Activated naive CD4-positive, alpha-beta T cell treated with anti-CD3 and anti-CD28 coated beads, Interleukin-2, amount 10 ng/mL, durations not matched to agents 7 days and 5 days (primary cell): ENCODE measurements at regions not wholly inside any gene's neighbourhood (a gene's known extent, or its start where the extent isn't known, plus 50 kb on each side); places are given as distances from the start of the nearest gene placed in this dataset.

Source experiments
- CTCF ChIA-PET: fragments of 350-600 bp; sonication (Branson Sonifier 250); formaldehyde crosslinking; loops from one replicate; lab custom pipeline; 2021; ENCODE audit warnings: antibody characterized with exemption; lab: Charles Lee
- DNase-seq: peaks from one replicate; pipeline ENCODE4 v3.0.0-alpha.2; 2020
- H3K27ac Mint-ChIP-seq: one replicate; pipeline ENCODE4 v1.8.0; 2021; ENCODE audit warnings: mild to moderate bottlenecking, moderate library complexity, mixed read lengths
- H3K27me3 Mint-ChIP-seq: one replicate; pipeline ENCODE4 v1.8.0; 2021; ENCODE audit warnings: mild to moderate bottlenecking, mixed read lengths
- H3K36me3 Mint-ChIP-seq: one replicate; pipeline ENCODE4 v1.8.0; 2021; ENCODE audit warnings: mixed read lengths
- H3K4me1 Mint-ChIP-seq: one replicate; pipeline ENCODE4 v1.8.0; 2021; ENCODE audit warnings: mixed read lengths
- H3K4me3 Mint-ChIP-seq: one replicate; pipeline ENCODE4 v1.8.0; 2021; ENCODE audit warnings: mild to moderate bottlenecking, moderate library complexity, mixed read lengths
- H3K9me3 Mint-ChIP-seq: one replicate; pipeline ENCODE4 v1.8.0; 2021; ENCODE audit warnings: mixed read lengths

GRCh38 chr1:82700476-82700875 is 899.7 kb downstream of the ADGRL2 start:
- CTCF ChIA-PET, result no interaction called here
- no peak overlapping the region for H3K27ac Mint-ChIP-seq
- no peak overlapping the region for H3K4me3 Mint-ChIP-seq
- H3K9me3 Mint-ChIP-seq, result no peaks in the 10 kb centered on the region
- H3K27me3 Mint-ChIP-seq, result no peaks in the 10 kb centered on the region
- DNase-seq, result no peak
- H3K36me3 Mint-ChIP-seq, result no peaks in the 10 kb centered on the region
- H3K4me1 Mint-ChIP-seq, result no peaks in the 10 kb centered on the region

GRCh38 chr1:82697965-82698364 is 897.2 kb downstream of the ADGRL2 start:
- Mint-ChIP-seq H3K27me3 (no peaks in the 10 kb centered on the region), H3K27ac (no peak overlapping the region), H3K4me1 (no peaks in the 10 kb centered on the region), H3K9me3 (no peaks in the 10 kb centered on the region), H3K36me3 (no peaks in the 10 kb centered on the region), H3K4me3 (no peak overlapping the region)
- DNase-seq, result no peak
- CTCF ChIA-PET, result no interaction called here

- Mint-ChIP-seq H3K4me3 (no peak overlapping the region), H3K9me3 (no peaks in the 10 kb centered on the region), H3K27me3 (no peaks in the 10 kb centered on the region), H3K27ac (no peak overlapping the region), H3K4me1 (no peaks in the 10 kb centered on the region), H3K36me3 (no peaks in the 10 kb centered on the region)
- no peak for DNase-seq
- CTCF ChIA-PET, result no interaction called here
These were observed 894.7 kb downstream of the ADGRL2 start for GRCh38 chr1:82695443-82695842.

GRCh38 chr1:82690411-82690810 is 889.7 kb downstream of the ADGRL2 start:
- no peaks in the 10 kb centered on the region for H3K4me1 Mint-ChIP-seq
- CTCF ChIA-PET, result no interaction called here
- H3K36me3 Mint-ChIP-seq, result no peaks in the 10 kb centered on the region
- H3K27me3 Mint-ChIP-seq, result no peaks in the 10 kb centered on the region
- peaks cover 15% of the 10 kb centered on the region for H3K9me3 Mint-ChIP-seq
- H3K27ac Mint-ChIP-seq, result no peak overlapping the region
- H3K4me3 Mint-ChIP-seq, result no peak overlapping the region
- DNase-seq, result no peak

GRCh38 chr1:82689217-82689616 is 888.5 kb downstream of the ADGRL2 start:
- DNase-seq, result no peak
- H3K4me1 Mint-ChIP-seq, result no peaks in the 10 kb centered on the region

GRCh38 chr1:82686774-82687173 is 886.0 kb downstream of the ADGRL2 start:
- no peaks in the 10 kb centered on the region for H3K4me1 Mint-ChIP-seq
- peaks cover 15% of the 10 kb centered on the region for H3K9me3 Mint-ChIP-seq
- CTCF ChIA-PET, result no interaction called here
- H3K36me3 Mint-ChIP-seq, result no peaks in the 10 kb centered on the region
- H3K27ac Mint-ChIP-seq, result no peak overlapping the region
- no peak overlapping the region for H3K4me3 Mint-ChIP-seq
- H3K27me3 Mint-ChIP-seq, result no peaks in the 10 kb centered on the region
- DNase-seq, result no peak

More at GRCh38 chr1:82689217-82689616, 888.5 kb downstream of the ADGRL2 start:
- no peaks in the 10 kb centered on the region for H3K27me3 Mint-ChIP-seq
- no peaks in the 10 kb centered on the region for H3K36me3 Mint-ChIP-seq
- peaks cover 15% of the 10 kb centered on the region for H3K9me3 Mint-ChIP-seq
- CTCF ChIA-PET, result no interaction called here
- no peak overlapping the region for H3K4me3 Mint-ChIP-seq
- H3K27ac Mint-ChIP-seq, result no peak overlapping the region

- Mint-ChIP-seq H3K4me1 (no peaks in the 10 kb centered on the region), H3K27me3 (no peaks in the 10 kb centered on the region), H3K36me3 (no peaks in the 10 kb centered on the region), H3K4me3 (no peak overlapping the region), H3K9me3 (no peaks in the 10 kb centered on the region), H3K27ac (no peak overlapping the region)
- DNase-seq, result no peak
- CTCF ChIA-PET, result no interaction called here
These were observed 846.2 kb downstream of the ADGRL2 start for GRCh38 chr1:82646888-82647287.

GRCh38 chr1:82646336-82646735 is 845.6 kb downstream of the ADGRL2 start:
- Mint-ChIP-seq H3K36me3 (no peaks in the 10 kb centered on the region), H3K9me3 (no peaks in the 10 kb centered on the region), H3K4me1 (no peaks in the 10 kb centered on the region), H3K4me3 (no peak overlapping the region), H3K27me3 (no peaks in the 10 kb centered on the region), H3K27ac (no peak overlapping the region)
- DNase-seq, result no peak
- CTCF ChIA-PET, result interaction anchor here (0.7 kb wide), 1 partner anchor 18 kb away, joined by 3 read pairs; no protein-coding TSS in a partner anchor

- Mint-ChIP-seq H3K27ac (no peak overlapping the region), H3K4me1 (no peaks in the 10 kb centered on the region), H3K9me3 (no peaks in the 10 kb centered on the region), H3K27me3 (no peaks in the 10 kb centered on the region), H3K36me3 (no peaks in the 10 kb centered on the region), H3K4me3 (no peak overlapping the region)
- CTCF ChIA-PET, result no interaction called here
- DNase-seq, result no peak
These were observed 843.6 kb downstream of the ADGRL2 start for GRCh38 chr1:82644186-82644915.

- no peaks in the 10 kb centered on the region for H3K27me3 Mint-ChIP-seq
- CTCF ChIA-PET, result no interaction called here
- H3K9me3 Mint-ChIP-seq, result no peaks in the 10 kb centered on the region
- no peaks in the 10 kb centered on the region for H3K36me3 Mint-ChIP-seq
- no peak overlapping the region for H3K27ac Mint-ChIP-seq
- H3K4me1 Mint-ChIP-seq, result no peaks in the 10 kb centered on the region
- H3K4me3 Mint-ChIP-seq, result no peak overlapping the region
- DNase-seq, result no peak
These were observed 839.6 kb downstream of the ADGRL2 start for GRCh38 chr1:82640352-82640751.

- H3K4me3 Mint-ChIP-seq, result no peak overlapping the region
- H3K27me3 Mint-ChIP-seq, result no peaks in the 10 kb centered on the region
- no peak overlapping the region for H3K27ac Mint-ChIP-seq
- no peak for DNase-seq
- H3K9me3 Mint-ChIP-seq, result no peaks in the 10 kb centered on the region
- H3K36me3 Mint-ChIP-seq, result no peaks in the 10 kb centered on the region
- CTCF ChIA-PET, result no interaction called here
- no peaks in the 10 kb centered on the region for H3K4me1 Mint-ChIP-seq
These were observed 833.5 kb downstream of the ADGRL2 start for GRCh38 chr1:82634266-82634665.

- Mint-ChIP-seq H3K36me3 (no peaks in the 10 kb centered on the region), H3K27ac (no peak overlapping the region), H3K4me3 (no peak overlapping the region), H3K27me3 (no peaks in the 10 kb centered on the region), H3K4me1 (no peaks in the 10 kb centered on the region), H3K9me3 (no peaks in the 10 kb centered on the region)
- CTCF ChIA-PET, result no interaction called here
- DNase-seq, result no peak
These were observed 831.4 kb downstream of the ADGRL2 start for GRCh38 chr1:82632155-82632554.

GRCh38 chr1:82628887-82629286 is 828.2 kb downstream of the ADGRL2 start:
- no peak overlapping the region for H3K27ac Mint-ChIP-seq
- H3K36me3 Mint-ChIP-seq, result no peaks in the 10 kb centered on the region
- peaks cover 2% of the 10 kb centered on the region for H3K9me3 Mint-ChIP-seq
- H3K27me3 Mint-ChIP-seq, result no peaks in the 10 kb centered on the region
- H3K4me3 Mint-ChIP-seq, result no peak overlapping the region
- H3K4me1 Mint-ChIP-seq, result no peaks in the 10 kb centered on the region
- no peak for DNase-seq
- CTCF ChIA-PET, result no interaction called here

GRCh38 chr1:82625537-82625936 is 824.8 kb downstream of the ADGRL2 start:
- no peak for DNase-seq
- no peaks in the 10 kb centered on the region for H3K27me3 Mint-ChIP-seq

GRCh38 chr1:82621076-82621475 is 820.3 kb downstream of the ADGRL2 start:
- no peak overlapping the region for H3K4me3 Mint-ChIP-seq
- H3K9me3 Mint-ChIP-seq, result peaks cover 5% of the 10 kb centered on the region
- no peaks in the 10 kb centered on the region for H3K36me3 Mint-ChIP-seq
- H3K27ac Mint-ChIP-seq, result no peak overlapping the region
- DNase-seq, result no peak
- CTCF ChIA-PET, result no interaction called here
- H3K4me1 Mint-ChIP-seq, result no peaks in the 10 kb centered on the region
- H3K27me3 Mint-ChIP-seq, result no peaks in the 10 kb centered on the region

More at GRCh38 chr1:82625537-82625936, 824.8 kb downstream of the ADGRL2 start:
- no peaks in the 10 kb centered on the region for H3K36me3 Mint-ChIP-seq
- CTCF ChIA-PET, result no interaction called here
- H3K9me3 Mint-ChIP-seq, result peaks cover 5% of the 10 kb centered on the region
- no peaks in the 10 kb centered on the region for H3K4me1 Mint-ChIP-seq
- no peak overlapping the region for H3K27ac Mint-ChIP-seq
- no peak overlapping the region for H3K4me3 Mint-ChIP-seq
